DND-41 (cell line): ENCODE measurements at regions not wholly inside any gene's neighbourhood (a gene's known extent, or its start where the extent isn't known, plus 50 kb on each side); places are given as distances from the start of the nearest gene placed in this dataset.

ENCODE experiments used
- ATAC-seq: fragments of 200-7000 bp; cut with Tn5 transposase; 3 replicates; pipeline ENCODE4 v1.9.1; 2021; ENCODE audit warnings: low read depth; ENCODE audit not compliant: insufficient read depth
- DNase-seq: peaks from one replicate; pipeline ENCODE4 v3.0.0-alpha.2; 2020
- H2AFZ ChIP-seq: 2 replicates; pipeline ENCODE4 v1.6.0; 2012; ENCODE audit warnings: low read depth, low read length
- H3K27ac ChIP-seq: 2 replicates; pipeline ENCODE4 v1.5.1; 2012; ENCODE audit warnings: low read length, inconsistent platforms
- H3K27me3 ChIP-seq: fragments of 200-600 bp; sonication (generic); 2 replicates; pipeline ENCODE4 v1.6.0; 2012; ENCODE audit warnings: low read length, mild to moderate bottlenecking, inconsistent platforms; ENCODE audit not compliant: insufficient read depth, poor library complexity
- H3K36me3 ChIP-seq: 2 replicates; pipeline ENCODE4 v1.5.1; 2012; ENCODE audit warnings: low read length, inconsistent platforms; ENCODE audit not compliant: insufficient read depth
- H3K4me1 ChIP-seq: 2 replicates; pipeline ENCODE4 v1.5.1; 2012; ENCODE audit warnings: mild to moderate bottlenecking, low read length; ENCODE audit not compliant: insufficient read depth
- H3K4me2 ChIP-seq: 2 replicates; pipeline ENCODE4 v1.6.0; 2012; ENCODE audit warnings: mild to moderate bottlenecking, moderate library complexity, low read length, inconsistent platforms; ENCODE audit not compliant: insufficient read depth
- H3K4me3 ChIP-seq, 2 experiments: fragments of 200-600 bp in 1 of 2; shearing (Covaris generic) in 1 of 2; 2 replicates each; pipeline ENCODE4 v1.5.1; 2012 to 2016; ENCODE audit warnings: inconsistent platforms in 2 of 2, low read length in 2 of 2, mild to moderate bottlenecking in 2 of 2, low read depth in 1 of 2, moderate library complexity in 1 of 2
- H3K79me2 ChIP-seq: 2 replicates; pipeline ENCODE4 v1.6.0; 2012; ENCODE audit warnings: low read length, inconsistent platforms; ENCODE audit not compliant: insufficient read depth
- H3K9ac ChIP-seq: 2 replicates; pipeline ENCODE4 v1.6.0; 2012; ENCODE audit warnings: low read depth, mild to moderate bottlenecking, inconsistent platforms, low read length, moderate library complexity
- H3K9me3 ChIP-seq: 2 replicates; pipeline ENCODE4 v1.5.1; 2012; ENCODE audit warnings: low read length, moderate library complexity, mild to moderate bottlenecking, inconsistent platforms; ENCODE audit not compliant: insufficient read depth, severe bottlenecking
- H4K20me1 ChIP-seq: 2 replicates; pipeline ENCODE4 v1.6.0; 2012; ENCODE audit warnings: low read length; ENCODE audit not compliant: insufficient read depth
- EZH2 ChIP-seq: IDR thresholded peaks from 3 replicates; pipeline ENCODE4 v1.6.1; 2012; ENCODE audit warnings: borderline replicate concordance, low read depth, mild to moderate bottlenecking, moderate library complexity, low read length, inconsistent platforms; ENCODE audit not compliant: severe bottlenecking
- TF ChIP-seq, protein P1 (sequence below): IDR thresholded peaks from 2 replicates; pipeline ENCODE4 v1.5.1; 2012; ENCODE audit warnings: borderline replicate concordance, low read length, moderate library complexity, mild to moderate bottlenecking; ENCODE audit not compliant: poor library complexity, severe bottlenecking; ENCODE audit errors: extremely low read depth

DNA sequence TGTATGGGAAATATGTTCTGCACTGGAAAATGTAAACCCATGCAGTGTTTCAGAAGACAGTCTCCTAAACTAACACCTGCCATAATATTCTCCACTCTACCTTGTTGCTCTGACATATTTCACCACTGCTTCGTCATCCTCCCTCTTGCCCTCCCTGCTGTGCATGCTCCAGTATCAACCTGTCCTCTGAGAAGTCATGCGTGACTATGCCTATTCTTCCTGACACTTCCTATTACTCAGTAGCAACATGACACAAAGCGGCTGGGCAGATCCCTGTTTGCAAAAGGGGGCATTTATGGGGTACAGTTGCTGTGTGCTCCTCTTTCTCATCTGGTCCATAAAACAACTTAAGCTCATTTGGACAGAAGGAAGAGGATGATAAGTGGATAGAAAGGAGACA, 805.6 kb upstream of the EEF2KMT start:
- TF ChIP-seq, protein P1, sequence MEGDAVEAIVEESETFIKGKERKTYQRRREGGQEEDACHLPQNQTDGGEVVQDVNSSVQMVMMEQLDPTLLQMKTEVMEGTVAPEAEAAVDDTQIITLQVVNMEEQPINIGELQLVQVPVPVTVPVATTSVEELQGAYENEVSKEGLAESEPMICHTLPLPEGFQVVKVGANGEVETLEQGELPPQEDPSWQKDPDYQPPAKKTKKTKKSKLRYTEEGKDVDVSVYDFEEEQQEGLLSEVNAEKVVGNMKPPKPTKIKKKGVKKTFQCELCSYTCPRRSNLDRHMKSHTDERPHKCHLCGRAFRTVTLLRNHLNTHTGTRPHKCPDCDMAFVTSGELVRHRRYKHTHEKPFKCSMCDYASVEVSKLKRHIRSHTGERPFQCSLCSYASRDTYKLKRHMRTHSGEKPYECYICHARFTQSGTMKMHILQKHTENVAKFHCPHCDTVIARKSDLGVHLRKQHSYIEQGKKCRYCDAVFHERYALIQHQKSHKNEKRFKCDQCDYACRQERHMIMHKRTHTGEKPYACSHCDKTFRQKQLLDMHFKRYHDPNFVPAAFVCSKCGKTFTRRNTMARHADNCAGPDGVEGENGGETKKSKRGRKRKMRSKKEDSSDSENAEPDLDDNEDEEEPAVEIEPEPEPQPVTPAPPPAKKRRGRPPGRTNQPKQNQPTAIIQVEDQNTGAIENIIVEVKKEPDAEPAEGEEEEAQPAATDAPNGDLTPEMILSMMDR: no peak
- TF ChIP-seq EZH2: no peak
- no peak for ATAC-seq

GRCh38 chr16:5900046-5900445, 802.5 kb upstream of the EEF2KMT start:
- no peak for DNase-seq

More for the DNA sequence above, 805.6 kb upstream of the EEF2KMT start:
- Histone ChIP-seq H3K9ac (no peak overlapping the region), H3K4me1 (no peaks in the 10 kb centered on the region), H3K27ac (no peak overlapping the region), H3K36me3 (no peaks in the 10 kb centered on the region), H3K4me3 (no peak overlapping the region), H2AFZ (no peak overlapping the region), H4K20me1 (no peaks in the 10 kb centered on the region), H3K9me3 (no peaks in the 10 kb centered on the region), H3K4me2 (no peak overlapping the region), H3K79me2 (no peaks in the 10 kb centered on the region), H3K27me3 (no peaks in the 10 kb centered on the region)
- DNase-seq: no peak

GRCh38 chr16:5895976-5896375, 798.4 kb upstream of the EEF2KMT start:
- Histone ChIP-seq H3K27ac (no peak overlapping the region), H3K9me3 (no peaks in the 10 kb centered on the region), H3K4me2 (no peak overlapping the region), H2AFZ (no peak overlapping the region), H3K79me2 (no peaks in the 10 kb centered on the region), H3K27me3 (no peaks in the 10 kb centered on the region), H3K36me3 (no peaks in the 10 kb centered on the region), H4K20me1 (no peaks in the 10 kb centered on the region), H3K9ac (no peak overlapping the region), H3K4me1 (no peaks in the 10 kb centered on the region), H3K4me3 (no peak overlapping the region)
- no peak for TF ChIP-seq EZH2
- TF ChIP-seq, protein P1: no peak
- DNase-seq (no peak), ATAC-seq (no peak)

More at GRCh38 chr16:5900046-5900445, 802.5 kb upstream of the EEF2KMT start:
- Histone ChIP-seq H3K27me3 (no peaks in the 10 kb centered on the region), H3K4me3 (no peak overlapping the region), H2AFZ (no peak overlapping the region), H3K4me2 (no peak overlapping the region), H3K79me2 (no peaks in the 10 kb centered on the region), H3K4me1 (no peaks in the 10 kb centered on the region), H3K9me3 (no peaks in the 10 kb centered on the region), H3K9ac (no peak overlapping the region), H4K20me1 (no peaks in the 10 kb centered on the region), H3K27ac (no peak overlapping the region), H3K36me3 (no peaks in the 10 kb centered on the region)
- ATAC-seq: no peak
- TF ChIP-seq, protein P1: no peak
- no peak for TF ChIP-seq EZH2

GRCh38 chr16:5895137-5895536, 797.5 kb upstream of the EEF2KMT start:
- no peak for TF ChIP-seq EZH2
- TF ChIP-seq, protein P1: no peak
- DNase-seq (no peak), ATAC-seq (no peak)
- H3K79me2 ChIP-seq: no peaks in the 10 kb centered on the region
- no peaks in the 10 kb centered on the region for H3K4me1 ChIP-seq
- no peak overlapping the region for H3K4me2 ChIP-seq
- H3K4me3 ChIP-seq: no peak overlapping the region
- no peaks in the 10 kb centered on the region for H3K36me3 ChIP-seq
- H3K27ac ChIP-seq: no peak overlapping the region
- no peaks in the 10 kb centered on the region for H4K20me1 ChIP-seq
- no peak overlapping the region for H2AFZ ChIP-seq
- H3K9ac ChIP-seq: no peak overlapping the region
- no peaks in the 10 kb centered on the region for H3K27me3 ChIP-seq
- no peaks in the 10 kb centered on the region for H3K9me3 ChIP-seq
